Duodenal mucosa (tissue), 2 donors: ENCODE measurements at regions not wholly inside any gene's neighbourhood (a gene's known extent, or its start where the extent isn't known, plus 50 kb on each side); places are given as distances from the start of the nearest gene placed in this dataset.

Source experiments
- H3K27ac ChIP-seq: one replicate; pipeline ENCODE4 v1.7.0; 2013; ENCODE audit warnings: low read depth, low read length
- H3K27me3 ChIP-seq, 2 donors: one replicate each; pipeline ENCODE4 v1.7.0; 2013; ENCODE audit warnings: low read length in 2 of 2, control low read depth in 1 of 2; ENCODE audit not compliant: insufficient read depth in 2 of 2, control insufficient read depth in 1 of 2
- H3K36me3 ChIP-seq, 2 donors: one replicate each; pipeline ENCODE4 v1.7.0; 2013; ENCODE audit warnings: low read length in 2 of 2, control low read depth in 1 of 2; ENCODE audit not compliant: insufficient read depth in 2 of 2, control insufficient read depth in 1 of 2
- H3K4me1 ChIP-seq, 2 donors: one replicate each; pipeline ENCODE4 v1.7.0; 2013; ENCODE audit warnings: low read length in 2 of 2, control low read depth in 1 of 2; ENCODE audit not compliant: insufficient read depth in 2 of 2, control insufficient read depth in 1 of 2
- H3K4me3 ChIP-seq, 2 donors: one replicate each; pipeline ENCODE4 v1.7.0; 2013; ENCODE audit warnings: low read length in 2 of 2, low read depth in 1 of 2
- H3K9ac ChIP-seq, 2 donors: one replicate each; pipeline ENCODE4 v1.7.0; 2013; ENCODE audit warnings: low read length in 2 of 2, low read depth in 1 of 2
- H3K9me3 ChIP-seq, 2 donors: one replicate each; pipeline ENCODE4 v1.7.0; 2013; ENCODE audit warnings: low read length in 2 of 2, control low read depth in 1 of 2; ENCODE audit not compliant: control insufficient read depth in 1 of 2

GRCh38 chr5:74957029-74957784, 91.0 kb upstream of the FAM169A start:
- Histone ChIP-seq H3K27me3 (no peaks in the 10 kb centered on the region), H3K27ac (no peak overlapping the region), H3K9me3 (no peaks in the 10 kb centered on the region), H3K4me1 (peaks cover 36 to 45% of the 10 kb centered on the region in 2 donors), H3K4me3 (no peak overlapping the region), H3K36me3 (no peaks in the 10 kb centered on the region), H3K9ac (no peak overlapping the region)

GRCh38 chr5:74956278-74956677, 90.1 kb upstream of the FAM169A start:
- peaks cover 40 to 53% of the 10 kb centered on the region in 2 donors for H3K4me1 ChIP-seq
- H3K27ac ChIP-seq: no peak overlapping the region
- H3K9ac ChIP-seq: no peak overlapping the region
- H3K4me3 ChIP-seq: no peak overlapping the region
- H3K27me3 ChIP-seq: no peaks in the 10 kb centered on the region
- no peaks in the 10 kb centered on the region for H3K9me3 ChIP-seq
- H3K36me3 ChIP-seq: no peaks in the 10 kb centered on the region

GRCh38 chr5:74954919-74955318, 88.7 kb upstream of the FAM169A start:
- H3K36me3 ChIP-seq: no peaks in the 10 kb centered on the region
- H3K27me3 ChIP-seq: no peaks in the 10 kb centered on the region
- H3K4me1 ChIP-seq: peaks cover 40 to 53% of the 10 kb centered on the region in 2 donors
- H3K27ac ChIP-seq: no peak overlapping the region
- no peaks in the 10 kb centered on the region for H3K9me3 ChIP-seq
- no peak overlapping the region for H3K9ac ChIP-seq
- no peak overlapping the region for H3K4me3 ChIP-seq

- H3K4me3 ChIP-seq: no peak overlapping the region
- peaks cover 35 to 53% of the 10 kb centered on the region in 2 donors for H3K4me1 ChIP-seq
- no peaks in the 10 kb centered on the region for H3K9me3 ChIP-seq
- H3K27ac ChIP-seq: no peak overlapping the region
- no peaks in the 10 kb centered on the region for H3K36me3 ChIP-seq
- no peaks in the 10 kb centered on the region for H3K27me3 ChIP-seq
- no peak overlapping the region for H3K9ac ChIP-seq
Observed at GRCh38 chr5:74953937-74954720, 87.9 kb upstream of the FAM169A start.

- Histone ChIP-seq H3K4me1 (peaks cover 36 to 50% of the 10 kb centered on the region in 2 donors), H3K9ac (no peak overlapping the region), H3K36me3 (no peaks in the 10 kb centered on the region), H3K4me3 (no peak overlapping the region), H3K27me3 (no peaks in the 10 kb centered on the region), H3K27ac (no peak overlapping the region), H3K9me3 (no peaks in the 10 kb centered on the region)
Observed at GRCh38 chr5:74953554-74953936, 87.4 kb upstream of the FAM169A start.

GRCh38 chr5:74952406-74952805, 86.2 kb upstream of the FAM169A start:
- Histone ChIP-seq H3K9me3 (no peaks in the 10 kb centered on the region), H3K4me1 (peaks cover 41 to 49% of the 10 kb centered on the region in 2 donors), H3K36me3 (no peaks in the 10 kb centered on the region), H3K27me3 (no peaks in the 10 kb centered on the region), H3K9ac (no peak overlapping the region), H3K4me3 (no peak overlapping the region), H3K27ac (no peak overlapping the region)

- Histone ChIP-seq H3K9ac (no peak overlapping the region), H3K4me3 (no peak overlapping the region), H3K9me3 (no peaks in the 10 kb centered on the region), H3K27ac (no peak overlapping the region), H3K4me1 (peaks cover 38 to 49% of the 10 kb centered on the region in 2 donors), H3K36me3 (no peaks in the 10 kb centered on the region), H3K27me3 (no peaks in the 10 kb centered on the region)
Observed at GRCh38 chr5:74951865-74952264, 85.7 kb upstream of the FAM169A start.

- Histone ChIP-seq H3K9me3 (no peaks in the 10 kb centered on the region), H3K4me1 (peaks cover 38 to 46% of the 10 kb centered on the region in 2 donors), H3K9ac (no peak overlapping the region), H3K36me3 (no peaks in the 10 kb centered on the region), H3K4me3 (no peak overlapping the region), H3K27ac (no peak overlapping the region), H3K27me3 (no peaks in the 10 kb centered on the region)
Observed at GRCh38 chr5:74950836-74951515, 84.8 kb upstream of the FAM169A start.

GRCh38 chr5:74949976-74950375, 83.8 kb upstream of the FAM169A start:
- Histone ChIP-seq H3K36me3 (no peaks in the 10 kb centered on the region), H3K27ac (no peak overlapping the region), H3K4me3 (no peak overlapping the region), H3K9ac (no peak overlapping the region), H3K27me3 (no peaks in the 10 kb centered on the region), H3K9me3 (no peaks in the 10 kb centered on the region), H3K4me1 (peaks cover 40 to 45% of the 10 kb centered on the region in 2 donors)

GRCh38 chr5:74948031-74948546, 81.9 kb upstream of the FAM169A start:
- Histone ChIP-seq H3K27ac (no peak overlapping the region), H3K9ac (no peak overlapping the region), H3K36me3 (no peaks in the 10 kb centered on the region)

More at GRCh38 chr5:74948031-74948546, 81.9 kb upstream of the FAM169A start:
- Histone ChIP-seq H3K4me1 (peaks cover 29 to 30% of the 10 kb centered on the region in 2 donors), H3K4me3 (no peak overlapping the region), H3K9me3 (no peaks in the 10 kb centered on the region), H3K27me3 (no peaks in the 10 kb centered on the region)
